ENCODE measurements at regions not wholly inside any gene's neighbourhood (a gene's known extent, or its start where the extent isn't known, plus 50 kb on each side); places are given as distances from the start of the nearest gene placed in this dataset.

DNA sequence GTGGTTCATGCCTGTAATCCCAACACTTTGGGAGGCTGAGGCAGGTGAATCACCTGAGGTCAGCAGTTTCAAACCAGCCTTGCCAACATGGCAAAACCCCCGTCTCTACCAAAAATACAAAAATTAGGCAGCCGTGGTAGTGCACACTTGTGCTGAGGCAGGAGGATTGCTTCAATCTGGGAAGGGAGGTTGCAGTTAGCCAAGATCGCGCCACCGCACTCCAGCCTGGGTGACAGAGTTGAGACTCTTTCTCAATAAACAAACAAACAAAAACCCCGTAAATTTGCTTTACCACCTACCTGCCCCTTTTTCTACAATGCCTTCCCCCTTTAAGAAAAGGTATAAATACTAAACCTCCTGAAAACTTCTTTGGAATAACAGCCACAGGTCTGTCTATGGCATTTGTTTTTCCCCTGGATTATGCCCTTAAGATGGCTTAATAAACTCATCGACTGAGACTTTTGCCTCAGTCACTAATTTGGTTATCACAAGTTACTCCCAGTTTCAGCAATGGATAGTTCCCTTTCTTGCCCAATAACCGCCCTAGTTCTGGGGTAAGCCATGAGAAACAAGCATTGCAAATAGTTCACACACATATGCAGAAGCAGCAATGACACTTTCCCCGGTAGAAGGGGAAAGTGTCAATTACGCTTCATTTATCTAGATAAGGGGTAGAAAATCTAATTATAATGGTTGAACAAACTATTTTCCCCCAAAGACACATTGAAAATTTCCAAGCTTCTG lies 52.8 kb upstream of the SVIL start:
- DNase-seq (ENCODE audit: low read depth), result no peak

DNA sequence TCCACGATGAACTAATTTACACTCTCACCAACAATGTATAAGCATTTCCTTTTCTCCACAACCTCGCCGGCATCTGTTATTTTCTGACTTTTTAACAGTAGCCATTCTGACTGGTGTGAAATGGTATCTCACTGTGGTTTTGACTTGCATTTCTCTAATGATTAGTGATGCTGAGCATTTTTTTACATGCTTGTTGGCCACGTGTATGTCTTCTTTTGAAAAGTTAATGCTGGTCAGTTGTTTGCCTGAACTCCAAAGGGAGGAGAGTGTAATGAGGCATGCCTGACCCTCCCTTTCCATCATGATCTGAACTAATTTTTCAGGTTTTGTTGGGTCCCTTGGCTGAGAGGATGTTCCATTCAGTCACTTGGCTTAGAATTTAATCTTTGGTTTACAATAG lies 50.7 kb upstream of the SVIL start:
- DNase-seq (ENCODE audit: low read depth), result no peak
